ENCODE measurements at regions not wholly inside any gene's neighbourhood (a gene's known extent, or its start where the extent isn't known, plus 50 kb on each side); places are given as distances from the start of the nearest gene placed in this dataset.

- no peak overlapping the region for H2AFZ ChIP-seq (ENCODE audit: low read length)
- H3K4me3 ChIP-seq (replicated peaks in 1 of 3; ENCODE audit: insufficient read depth in 1 of 3, low read depth in 2 of 3, low read length in 3 of 3): no peak overlapping the region
- in situ Hi-C loops (cut with HindIII; ENCODE audit: extremely low pct_ligation_motif_present, low pct_unique_long_range_greater_than_20kb): no loop called here
- no peak for DNase-seq (ENCODE audit: low spot score)
- no peaks in the 10 kb centered on the region for H3K36me3 ChIP-seq (replicated peaks in 1 of 2; ENCODE audit: control insufficient read depth in 1 of 2, insufficient read depth in 2 of 2, low read length in 2 of 2)
- H3K4me1 ChIP-seq (ENCODE audit: insufficient read depth, low read length): no peaks in the 10 kb centered on the region
- WGBS (ENCODE audit: low lambda C conversion rate): 4% methylated on average over 1 of the region's 1 CpG
- H3K9ac ChIP-seq (ENCODE audit: insufficient read depth, low read depth, low read length): no peak overlapping the region
- 0 out of 2 replicates have a peak, but pooled peaks cover 2% of the 10 kb centered on the region for H3K9me3 ChIP-seq (ENCODE audit: low read length)
- intact Hi-C loops (cut with micrococcal nuclease; ENCODE audit: unreplicated experiment): no loop called here
- ChIA-PET CTCF (ENCODE audit: low intra/inter-chr PET ratio, low total read pairs) (no interaction called here), POLR2A (no interaction called here)
- no peak for TF ChIP-seq SP2 (CRISPR knock-in tag; IDR thresholded peaks at IDR 0.05)
- peak; percentile 67 to 88 for TF ChIP-seq MAFK (conservative IDR thresholded peaks at IDR 0.05 in 1 of 2, IDR thresholded peaks at IDR 0.05 in 1 of 2; ENCODE audit: low read length in 2 of 2)
- peak; percentile 83 for TF ChIP-seq MAFF (IDR thresholded peaks at IDR 0.05; ENCODE audit: low read depth, low read length)
- no peaks in the 10 kb centered on the region for H3K27me3 ChIP-seq (ENCODE audit: control insufficient read depth in 1 of 2, insufficient read depth in 2 of 2, low read length in 2 of 2)
- no peaks in the 10 kb centered on the region for H3K79me2 ChIP-seq (ENCODE audit: insufficient read depth, low read length)
- no peak for ATAC-seq
- no TSS peak for BruUV-seq (replicated peaks)
- H4K20me1 ChIP-seq (ENCODE audit: insufficient read depth, low read length): no peaks in the 10 kb centered on the region
- FAIRE-seq: no peak
- H3K4me2 ChIP-seq (ENCODE audit: low read depth, low read length): no peak overlapping the region
- H3K27ac ChIP-seq (ENCODE audit: extremely low read length, insufficient read depth, low read length): no peak overlapping the region
These were observed 150.6 kb upstream of the HSF2 start for GRCh38 chr6:122248844-122249243.

- in situ Hi-C loops (cut with HindIII; ENCODE audit: extremely low pct_ligation_motif_present, low pct_unique_long_range_greater_than_20kb) (no loop called here), intact Hi-C loops (cut with micrococcal nuclease; ENCODE audit: unreplicated experiment) (no loop called here)
- WGBS (ENCODE audit: low lambda C conversion rate): under 1% methylated on average over 3 of the region's 3 CpGs
- Histone ChIP-seq H3K4me3 (replicated peaks in 1 of 3; ENCODE audit: insufficient read depth in 1 of 3, low read depth in 2 of 3, low read length in 3 of 3) (no peak overlapping the region), H3K4me2 (ENCODE audit: low read depth, low read length) (no peak overlapping the region), H2AFZ (ENCODE audit: low read length) (no peak overlapping the region), H3K27ac (ENCODE audit: extremely low read length, insufficient read depth, low read length) (no peak overlapping the region), H3K9ac (ENCODE audit: insufficient read depth, low read depth, low read length) (no peak overlapping the region), H3K9me3 (ENCODE audit: low read length) (no peaks in the 10 kb centered on the region), H3K4me1 (ENCODE audit: insufficient read depth, low read length) (no peaks in the 10 kb centered on the region), H3K79me2 (ENCODE audit: insufficient read depth, low read length) (no peaks in the 10 kb centered on the region), H3K27me3 (ENCODE audit: control insufficient read depth in 1 of 2, insufficient read depth in 2 of 2, low read length in 2 of 2) (no peaks in the 10 kb centered on the region), H3K36me3 (replicated peaks in 1 of 2; ENCODE audit: control insufficient read depth in 1 of 2, insufficient read depth in 2 of 2, low read length in 2 of 2) (no peaks in the 10 kb centered on the region), H4K20me1 (ENCODE audit: insufficient read depth, low read length) (no peaks in the 10 kb centered on the region; the same call in 1 of the 2 replicates)
- POLR2A ChIA-PET: no interaction called here
- DNase-seq (ENCODE audit: low spot score) (no peak), ATAC-seq (no peak), FAIRE-seq (no peak)
- CTCF ChIA-PET (ENCODE audit: low intra/inter-chr PET ratio, low total read pairs): no interaction called here
- BruUV-seq (replicated peaks): no TSS peak
- no peak for TF ChIP-seq FOXO1 (CRISPR knock-in tag; IDR thresholded peaks at IDR 0.05)
- TF ChIP-seq HNRNPK (IDR thresholded peaks at IDR 0.05; ENCODE audit: low read depth, low read length, poor library complexity, severe bottlenecking): no peak
- no peak for TF ChIP-seq ZNF276 (CRISPR knock-in tag; IDR thresholded peaks at IDR 0.05; ENCODE audit: low read depth)
These were observed 140.6 kb upstream of the HSF2 start for GRCh38 chr6:122258839-122259238.
